HepG2 (cell line): ENCODE measurements at regions not wholly inside any gene's neighbourhood (a gene's known extent, or its start where the extent isn't known, plus 50 kb on each side); places are given as distances from the start of the nearest gene placed in this dataset.

Experiments
- MEF2D ChIP-seq: sonication (generic); formaldehyde crosslinking; IDR thresholded peaks from 2 replicates; pipeline ENCODE4 v1.5.1; 2020; ENCODE audit warnings: mild to moderate bottlenecking, missing genetic modification reagents
- NR2F2 ChIP-seq: IDR thresholded peaks from 2 replicates; pipeline ENCODE4 v1.6.1; 2012; ENCODE audit warnings: low read depth, inconsistent platforms, borderline replicate concordance
- POLR2G ChIP-seq: fragments of 200-400 bp; formaldehyde crosslinking; IDR thresholded peaks from 2 replicates; pipeline ENCODE4 v1.6.1; 2018; ENCODE audit warnings: mild to moderate bottlenecking, low read depth, low read length, moderate library complexity
- TCF7 ChIP-seq: sonication (generic); IDR thresholded peaks from 2 replicates; pipeline ENCODE4 v1.6.1; 2016; ENCODE audit warnings: antibody characterized with exemption, low read depth

- TF ChIP-seq NR2F2 (no peak), POLR2G (no peak), MEF2D (CRISPR knock-in tag) (no peak), TCF7 (no peak)
These were observed 518.0 kb downstream of the RFPL4B start for GRCh38 chr6:112865131-112865530.
